HG03571 (cell line): ENCODE measurements at regions not wholly inside any gene's neighbourhood (a gene's known extent, or its start where the extent isn't known, plus 50 kb on each side); places are given as distances from the start of the nearest gene placed in this dataset.

ENCODE experiments used
- ATAC-seq: cut with Tn5 transposase; IDR thresholded peaks from one replicate; pipeline ENCODE4 v1.9.1; 2021; ENCODE audit not compliant: unreplicated experiment

DNA sequence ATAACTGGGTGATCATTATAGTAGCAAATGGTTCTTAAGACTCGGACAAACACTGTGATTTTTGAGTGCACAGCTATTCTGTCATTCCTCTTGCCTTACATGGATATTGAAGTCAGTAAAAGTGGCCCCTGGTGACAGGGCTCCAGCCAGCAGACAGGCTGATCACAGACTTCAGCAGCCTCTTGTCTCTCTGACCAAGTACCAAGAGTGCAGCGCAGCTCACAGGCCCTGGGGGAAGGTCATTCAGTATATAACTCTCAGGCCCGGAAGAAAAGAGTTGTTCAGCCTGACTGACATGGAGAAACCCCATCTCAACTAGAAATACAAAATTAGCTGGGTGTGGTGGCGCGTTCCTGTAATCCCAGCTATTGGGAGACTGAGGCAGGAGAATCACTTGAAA lies 202.6 kb downstream of the HRH4 start:
- no peak for ATAC-seq

GRCh38 chr18:24669015-24669414 lies 208.6 kb downstream of the HRH4 start:
- ATAC-seq, result no peak

DNA sequence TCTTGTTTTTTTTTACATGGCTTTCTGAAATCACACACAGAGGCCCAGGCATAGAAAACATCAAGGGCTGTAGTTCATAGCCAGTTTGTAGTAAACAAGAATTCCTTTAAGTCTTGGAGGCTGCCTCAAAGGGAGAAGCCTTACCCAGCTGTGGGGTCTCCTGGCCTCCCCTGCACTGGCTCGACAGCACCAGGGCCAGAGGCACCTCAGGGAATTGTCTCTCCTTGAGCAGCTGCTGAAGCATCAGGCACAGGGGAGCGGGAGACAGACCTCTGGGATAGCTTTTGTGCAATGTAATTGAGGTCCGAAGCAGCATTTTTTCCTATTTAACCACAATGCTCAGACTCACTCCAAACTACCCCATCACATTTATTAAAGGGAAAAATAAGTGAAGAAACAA lies 209.1 kb downstream of the HRH4 start:
- no peak for ATAC-seq

DNA sequence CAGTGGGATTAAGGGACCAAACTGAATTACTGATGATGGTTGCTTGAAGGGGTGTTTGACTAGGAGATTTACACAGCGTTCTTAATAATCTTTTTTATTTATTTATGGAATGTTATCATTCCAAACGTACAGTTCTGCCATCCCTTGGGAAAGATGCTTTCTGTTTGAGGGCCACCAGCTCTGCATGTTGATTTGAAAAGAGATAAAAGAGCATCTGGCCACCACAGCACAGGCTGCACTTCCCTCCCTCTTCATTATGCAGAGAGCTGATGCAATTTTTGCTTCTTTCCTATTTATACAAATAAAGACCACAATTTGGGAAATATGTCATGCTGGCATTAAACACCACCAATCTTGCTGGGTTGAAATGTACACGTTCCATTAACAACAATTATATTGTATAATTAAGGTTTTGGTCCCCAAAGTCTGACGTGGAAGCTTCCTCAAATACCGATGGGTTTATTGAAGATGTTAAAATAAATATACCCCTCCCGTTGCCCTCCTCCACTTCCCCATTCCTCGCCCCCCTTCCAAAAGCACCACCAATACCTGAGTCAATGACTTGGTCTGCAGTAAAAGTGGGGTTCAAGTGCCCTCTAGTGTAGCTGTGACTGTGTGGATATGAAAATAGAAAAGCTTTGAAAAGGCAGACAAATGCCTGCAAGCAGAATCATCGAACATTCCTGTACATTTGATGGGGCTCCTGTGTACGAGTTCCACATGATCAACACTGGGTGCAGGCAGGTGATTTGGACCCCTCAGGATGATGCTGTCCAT lies 211.9 kb downstream of the HRH4 start:
- ATAC-seq, result no peak

- no peak for ATAC-seq
These were observed 213.8 kb downstream of the HRH4 start for GRCh38 chr18:24674200-24674599.

DNA sequence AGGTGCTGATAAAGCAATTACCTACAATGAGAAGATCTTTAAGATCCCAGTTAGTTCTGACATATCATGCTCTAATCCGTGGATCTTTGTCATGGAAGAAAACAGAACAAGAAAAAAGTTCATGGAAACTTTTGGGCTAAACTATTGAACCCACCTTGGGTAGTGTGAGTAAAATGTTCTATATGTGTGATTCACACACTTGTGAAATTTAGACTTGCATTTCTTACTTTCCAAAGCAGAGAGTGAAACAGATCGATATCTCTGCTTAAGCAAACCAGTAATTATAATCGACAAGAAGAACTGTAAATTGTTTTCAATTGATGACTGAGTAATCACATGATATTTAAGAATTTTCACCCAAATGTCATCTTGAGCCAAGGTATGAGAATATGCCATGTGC lies 214.2 kb downstream of the HRH4 start:
- ATAC-seq, result no peak

DNA sequence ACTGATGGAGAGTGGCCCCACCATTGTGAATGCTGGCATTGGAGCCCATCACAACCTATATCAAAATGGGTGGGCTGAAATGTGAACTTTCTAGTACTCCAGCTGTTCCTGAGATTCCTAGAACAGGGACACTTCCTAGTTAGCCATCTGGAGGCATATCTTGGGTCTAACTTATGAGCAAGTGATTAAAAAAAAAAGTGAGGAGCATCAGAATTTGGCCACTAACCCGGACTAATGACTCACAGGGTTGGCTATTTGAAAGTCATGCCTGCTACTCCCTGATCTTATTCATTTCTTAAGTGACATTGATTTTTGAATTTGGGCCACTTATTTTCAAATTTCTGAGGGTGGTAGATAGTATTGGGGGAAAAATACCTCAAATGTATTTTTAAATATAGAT lies 216.6 kb downstream of the HRH4 start:
- no peak for ATAC-seq

DNA sequence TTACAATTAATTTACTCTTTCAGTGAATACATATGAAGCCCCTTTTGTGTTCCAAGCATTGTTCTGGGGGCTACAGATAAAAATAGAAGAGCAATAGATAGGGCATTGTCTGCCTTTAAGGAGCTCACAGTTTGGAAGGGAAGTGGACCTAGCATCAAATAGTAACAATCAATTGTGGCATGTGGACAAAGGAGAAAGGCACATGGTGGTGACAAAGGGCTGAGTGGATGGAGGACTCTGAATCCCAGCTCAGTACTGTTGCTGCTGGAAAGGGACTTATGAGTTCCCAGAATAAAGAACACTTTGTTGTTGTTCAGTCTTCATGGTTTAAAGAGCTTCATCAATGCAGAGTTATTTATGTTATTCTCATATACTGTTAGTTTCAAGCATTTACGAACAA lies 217.7 kb downstream of the HRH4 start:
- ATAC-seq, result no peak

DNA sequence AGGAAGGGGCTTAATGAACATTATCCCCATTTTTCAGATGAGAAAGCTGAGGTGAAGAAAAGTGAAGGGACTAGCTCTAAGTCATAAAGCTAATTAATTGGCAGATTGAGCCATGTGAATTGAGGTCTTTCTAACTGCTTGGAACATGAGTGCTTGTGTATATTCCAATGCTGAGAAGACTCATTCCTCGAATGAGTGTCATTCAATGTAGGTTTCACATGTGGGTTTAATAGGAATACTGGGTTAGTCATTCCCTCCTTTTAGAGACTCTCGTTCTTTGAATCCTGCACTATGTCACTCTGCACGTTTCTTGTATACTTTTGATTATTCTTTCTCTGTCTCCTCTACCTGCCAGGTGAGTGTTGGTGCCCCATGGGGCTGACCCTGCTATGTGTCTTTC lies 218.2 kb downstream of the HRH4 start:
- ATAC-seq, result no peak

DNA sequence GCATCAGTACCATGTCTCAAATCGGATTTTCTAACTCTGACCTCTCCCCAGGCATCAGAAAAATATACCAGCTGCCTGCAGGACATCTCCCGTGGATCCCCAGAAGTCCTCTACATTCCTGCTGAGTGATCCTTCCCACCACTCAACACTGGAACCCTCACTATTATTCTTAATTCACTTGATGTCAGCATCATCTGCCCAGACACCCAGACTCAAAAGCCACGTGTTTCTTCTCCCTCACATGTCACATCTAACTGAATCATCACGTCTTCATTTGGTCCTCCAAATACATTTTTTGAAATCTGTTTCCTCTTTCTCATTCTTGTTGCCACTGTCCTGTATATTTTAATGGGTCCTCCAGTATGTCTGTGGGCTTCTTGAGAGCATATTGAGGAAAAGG lies 218.6 kb downstream of the HRH4 start:
- no peak for ATAC-seq

GRCh38 chr18:24683925-24684324 lies 223.5 kb downstream of the HRH4 start:
- ATAC-seq, result no peak

DNA sequence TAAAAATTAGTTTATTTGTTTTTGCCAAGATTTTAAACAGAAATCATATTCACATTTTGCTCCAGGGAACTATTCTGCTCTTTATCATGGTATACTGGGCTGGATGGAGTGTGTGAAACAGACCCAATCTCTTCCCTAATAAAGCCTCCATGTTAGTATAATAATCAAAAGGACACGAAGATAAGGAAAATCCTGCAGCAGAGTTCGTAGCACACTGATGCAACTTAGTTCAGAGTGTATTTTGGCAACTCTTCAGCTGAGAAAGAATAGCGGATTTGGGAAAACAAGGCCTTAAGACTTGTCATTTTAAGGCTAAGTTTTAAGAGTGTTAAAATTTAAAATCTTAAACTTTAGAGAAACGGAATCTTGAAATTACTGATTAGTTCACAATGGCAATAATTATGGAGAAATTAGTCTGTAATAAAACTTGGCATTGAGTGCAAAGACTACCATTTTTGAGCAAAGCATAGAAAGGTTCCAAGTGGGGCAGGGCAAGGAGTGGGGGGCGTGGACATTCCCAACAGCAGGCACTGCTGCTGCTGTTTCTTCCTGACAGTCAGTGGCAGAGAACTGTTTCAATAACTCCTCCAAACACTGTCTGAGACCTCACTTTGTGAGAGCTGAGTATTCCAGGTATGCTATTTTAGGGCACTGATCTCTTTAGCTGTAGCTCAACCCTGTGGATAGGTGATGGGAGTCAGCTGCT lies 225.0 kb downstream of the HRH4 start:
- no peak for ATAC-seq

DNA sequence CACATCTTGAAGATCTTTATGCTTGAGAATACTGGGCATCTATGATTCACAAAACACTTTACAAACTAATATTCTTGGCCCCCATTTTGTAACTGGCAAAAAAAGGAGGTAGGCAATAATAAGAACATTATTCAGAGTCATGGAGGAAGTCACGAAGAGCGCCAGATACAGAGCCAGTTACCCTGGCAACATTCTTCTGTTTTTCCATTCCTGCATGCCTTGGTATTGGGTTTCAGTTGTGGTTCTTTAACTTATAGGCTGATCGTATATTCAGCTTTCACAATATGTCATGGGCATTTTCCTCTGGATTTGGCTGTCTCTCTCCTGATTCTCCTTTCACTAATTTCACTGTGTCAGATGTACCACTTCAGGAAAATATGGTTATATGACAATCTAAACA lies 234.7 kb downstream of the HRH4 start:
- no peak for ATAC-seq

GRCh38 chr18:24702001-24702515 lies 241.6 kb downstream of the HRH4 start:
- ATAC-seq, result no peak

GRCh38 chr18:24703316-24703715 lies 242.9 kb downstream of the HRH4 start:
- ATAC-seq, result no peak

DNA sequence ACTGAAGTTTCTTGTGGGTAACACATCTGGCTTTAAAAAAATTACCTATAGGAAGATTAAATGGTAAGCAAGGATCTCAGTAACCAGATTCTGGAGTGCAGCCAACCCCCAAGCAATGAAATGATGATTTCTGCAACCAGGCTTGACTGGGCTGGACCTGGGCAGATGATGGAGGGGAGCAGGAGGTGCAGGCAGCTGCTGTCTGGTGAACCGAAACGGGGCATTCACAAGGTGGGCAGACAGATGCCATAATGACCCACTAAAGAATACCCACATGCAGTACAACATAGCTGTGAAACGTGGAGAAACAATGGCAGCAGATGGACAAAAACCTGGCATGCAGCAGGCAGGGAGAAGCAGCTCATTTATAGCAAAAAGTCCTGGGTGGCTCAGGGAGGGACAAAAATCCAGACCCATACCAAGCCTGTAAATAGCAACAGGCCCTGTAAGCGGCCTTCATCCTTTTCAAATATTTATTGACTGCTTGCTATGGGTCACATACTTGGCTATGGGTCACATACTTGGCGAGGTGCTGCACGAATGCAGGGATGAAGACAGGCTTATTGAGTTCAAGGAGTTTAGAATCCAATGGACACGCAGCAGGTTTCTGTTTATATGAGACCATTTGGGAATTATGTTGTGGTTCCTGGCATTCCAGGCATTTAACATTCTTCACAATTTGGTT lies 244.7 kb downstream of the HRH4 start:
- no peak for ATAC-seq

- ATAC-seq, result no peak
These were observed 250.0 kb downstream of the HRH4 start for GRCh38 chr18:24710474-24710873.

- no peak for ATAC-seq
These were observed 259.4 kb downstream of the HRH4 start for GRCh38 chr18:24719791-24720190.

- ATAC-seq, result no peak
These were observed 261.0 kb downstream of the HRH4 start for GRCh38 chr18:24721388-24721787.

GRCh38 chr18:24725644-24726415 lies 265.4 kb downstream of the HRH4 start:
- ATAC-seq, result no peak
